ENCODE measurements at regions not wholly inside any gene's neighbourhood (a gene's known extent, or its start where the extent isn't known, plus 50 kb on each side); places are given as distances from the start of the nearest gene placed in this dataset.

- no peak for TF ChIP-seq POLR2A (IDR thresholded peaks at IDR 0.05; ENCODE audit: low read depth, low read length)
- TF ChIP-seq POLR2AphosphoS5 (IDR thresholded peaks at IDR 0.05; ENCODE audit: low read depth, low read length): no peak
Measured at GRCh38 chrX:3231766-3232165, 114.7 kb downstream of the MXRA5 start.
